Natural killer cell treated with Interleukin-12 subunit alpha and Interleukin-12 subunit beta and Interleukin-15 and Interleukin-18, amount 100 ng/mL, for 72 hours (primary cell): ENCODE measurements at regions not wholly inside any gene's neighbourhood (a gene's known extent, or its start where the extent isn't known, plus 50 kb on each side); places are given as distances from the start of the nearest gene placed in this dataset.

ENCODE experiments used
- ATAC-seq, 2 donors: fragments of 150-1000 bp; cut with Tn5 transposase in 1 of 2; sonication (Bioruptor Pico), chemical (Tn5 transposase) in 1 of 2; 2 replicates each; pipeline ENCODE4 v1.10.0; 2021
- DNase-seq: peaks from one replicate; pipeline ENCODE4 v3.0.0; 2022; ENCODE audit warnings: low spot score
- H3K27ac Mint-ChIP-seq, 2 donors: 1 replicate in 1 of 2; 2 replicates in 1 of 2; pipeline ENCODE4 v1.8.0; 2022; ENCODE audit warnings: mixed read lengths in 2 of 2, mild to moderate bottlenecking in 1 of 2, moderate library complexity in 1 of 2
- H3K27me3 Mint-ChIP-seq, 2 donors: 1 replicate in 1 of 2; 2 replicates in 1 of 2; pipeline ENCODE4 v1.8.0; 2022; ENCODE audit warnings: mixed read lengths in 2 of 2
- H3K36me3 Mint-ChIP-seq: one replicate; pipeline ENCODE4 v1.8.0; 2022; ENCODE audit warnings: mixed read lengths
- H3K4me1 Mint-ChIP-seq, 2 donors: 1 replicate in 1 of 2; 2 replicates in 1 of 2; pipeline ENCODE4 v1.8.0; 2022; ENCODE audit warnings: low read depth in 2 of 2, mixed read lengths in 2 of 2, mild to moderate bottlenecking in 1 of 2
- H3K4me3 Mint-ChIP-seq: one replicate; pipeline ENCODE4 v1.8.0; 2022; ENCODE audit warnings: mixed read lengths
- H3K9me3 Mint-ChIP-seq: 2 replicates; pipeline ENCODE4 v1.8.0; 2022; ENCODE audit warnings: mixed read lengths

GRCh38 chr12:125262851-125263250 lies 197.6 kb downstream of the AACS start:
- Mint-ChIP-seq H3K27me3 (peaks cover 0 to 9% of the 10 kb centered on the region in 2 donors), H3K36me3 (no peaks in the 10 kb centered on the region), H3K9me3 (no peaks in the 10 kb centered on the region), H3K4me3 (no peak overlapping the region), H3K27ac (no peak overlapping the region), H3K4me1 (no peaks in the 10 kb centered on the region)
- ATAC-seq = no peak
- DNase-seq = no peak

- H3K36me3 Mint-ChIP-seq = no peaks in the 10 kb centered on the region
- H3K27me3 Mint-ChIP-seq = peaks cover 0 to 9% of the 10 kb centered on the region in 2 donors
- no peaks in the 10 kb centered on the region for H3K4me1 Mint-ChIP-seq
- no peak for ATAC-seq
- H3K9me3 Mint-ChIP-seq = no peaks in the 10 kb centered on the region
- DNase-seq = no peak
- no peak overlapping the region for H3K27ac Mint-ChIP-seq
- no peak overlapping the region for H3K4me3 Mint-ChIP-seq
These were observed 198.2 kb downstream of the AACS start for GRCh38 chr12:125263385-125263784.

DNA sequence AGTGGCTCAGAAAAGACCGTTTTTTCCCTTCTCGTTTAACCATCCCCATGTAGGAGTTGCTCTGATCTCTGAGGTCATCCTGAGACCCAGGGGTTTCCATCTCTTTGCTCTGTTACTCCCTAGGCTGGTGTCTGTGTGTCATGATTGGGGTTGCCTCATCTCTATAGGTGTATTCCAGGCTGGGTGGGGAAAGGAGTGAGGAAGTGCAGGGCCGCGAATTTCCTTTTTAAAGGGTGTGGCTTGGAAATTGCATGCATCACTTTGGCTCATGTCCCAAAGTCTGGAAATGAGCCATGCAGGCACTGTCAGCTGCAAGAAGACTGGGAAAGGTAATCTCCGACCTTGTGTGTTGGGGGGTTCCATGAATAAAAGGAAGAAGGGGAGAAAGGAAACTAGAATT lies 201.9 kb downstream of the AACS start:
- no peaks in the 10 kb centered on the region for H3K4me1 Mint-ChIP-seq
- no peak overlapping the region for H3K4me3 Mint-ChIP-seq
- DNase-seq = no peak
- H3K36me3 Mint-ChIP-seq = no peaks in the 10 kb centered on the region
- H3K27ac Mint-ChIP-seq = no peak overlapping the region
- no peak for ATAC-seq
- H3K9me3 Mint-ChIP-seq = no peaks in the 10 kb centered on the region
- H3K27me3 Mint-ChIP-seq = peaks cover 0 to 6% of the 10 kb centered on the region in 2 donors

DNA sequence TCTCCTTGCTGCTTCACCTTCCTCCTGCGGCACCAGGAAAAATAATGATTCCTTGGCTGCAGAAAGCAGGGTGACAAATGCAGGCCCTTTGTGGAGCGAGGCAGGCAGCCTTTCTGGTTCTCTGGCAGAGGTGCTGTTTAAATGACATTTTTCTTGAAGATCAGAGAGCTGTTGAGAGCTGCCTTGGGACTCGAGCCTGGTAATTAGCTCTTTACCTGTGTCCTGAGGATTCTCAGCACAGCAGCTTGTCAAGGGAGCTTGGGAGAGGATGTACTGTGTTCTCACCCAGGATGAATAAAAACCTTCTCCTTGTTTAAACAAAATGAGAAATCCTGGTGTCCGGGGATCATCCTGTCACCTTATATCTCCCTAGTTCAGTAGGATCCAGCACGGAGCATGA lies 204.0 kb downstream of the AACS start:
- H3K9me3 Mint-ChIP-seq = no peaks in the 10 kb centered on the region
- no peak overlapping the region for H3K27ac Mint-ChIP-seq
- ATAC-seq (no peak), DNase-seq (no peak)
- H3K36me3 Mint-ChIP-seq = no peaks in the 10 kb centered on the region
- no peaks in the 10 kb centered on the region for H3K4me1 Mint-ChIP-seq
- H3K27me3 Mint-ChIP-seq = peaks cover 8 to 11% of the 10 kb centered on the region in 2 donors
- H3K4me3 Mint-ChIP-seq = no peak overlapping the region

- no peak overlapping the region for H3K4me3 Mint-ChIP-seq
- H3K36me3 Mint-ChIP-seq = no peaks in the 10 kb centered on the region
- H3K9me3 Mint-ChIP-seq = no peaks in the 10 kb centered on the region
- H3K4me1 Mint-ChIP-seq = no peaks in the 10 kb centered on the region
- no peak for ATAC-seq
- no peak overlapping the region for H3K27ac Mint-ChIP-seq
- no peak for DNase-seq
- H3K27me3 Mint-ChIP-seq = peaks cover 16 to 17% of the 10 kb centered on the region in 2 donors
These were observed 206.7 kb downstream of the AACS start for GRCh38 chr12:125271892-125272291.

- no peaks in the 10 kb centered on the region for H3K4me1 Mint-ChIP-seq
- no peak for ATAC-seq
- H3K27ac Mint-ChIP-seq = no peak overlapping the region
- no peaks in the 10 kb centered on the region for H3K9me3 Mint-ChIP-seq
- no peaks in the 10 kb centered on the region for H3K36me3 Mint-ChIP-seq
- no peak overlapping the region for H3K4me3 Mint-ChIP-seq
- DNase-seq = no peak
- H3K27me3 Mint-ChIP-seq = peaks cover 13 to 19% of the 10 kb centered on the region in 2 donors
These were observed 207.2 kb downstream of the AACS start for GRCh38 chr12:125272383-125272933.

DNA sequence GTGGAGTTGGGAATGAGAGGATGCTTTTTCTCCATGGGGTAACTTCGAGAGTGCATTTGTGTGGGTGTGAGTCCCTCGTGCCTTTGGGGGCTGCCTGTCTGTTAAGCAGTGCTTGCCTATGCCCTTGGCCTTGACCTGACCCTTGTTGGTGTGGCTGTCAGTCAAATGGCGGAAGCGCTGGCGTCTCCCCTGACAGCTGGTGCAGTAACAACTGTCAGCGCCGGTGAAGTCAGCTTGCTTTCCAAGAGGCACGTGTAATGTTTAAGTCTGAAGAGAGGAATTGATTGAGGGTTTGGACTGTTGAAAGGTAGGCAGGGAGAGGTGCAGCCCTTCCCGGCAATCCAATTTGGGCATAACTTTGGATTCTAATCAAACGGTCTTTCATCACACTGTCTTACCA lies 211.3 kb downstream of the AACS start:
- H3K9me3 Mint-ChIP-seq = no peaks in the 10 kb centered on the region
- H3K36me3 Mint-ChIP-seq = no peaks in the 10 kb centered on the region
- no peak for ATAC-seq
- no peak overlapping the region for H3K4me3 Mint-ChIP-seq
- H3K4me1 Mint-ChIP-seq = peaks cover 0 to 6% of the 10 kb centered on the region in 2 donors
- no peak for DNase-seq
- no peak overlapping the region for H3K27ac Mint-ChIP-seq
- peaks cover 22 to 31% of the 10 kb centered on the region in 2 donors for H3K27me3 Mint-ChIP-seq

DNA sequence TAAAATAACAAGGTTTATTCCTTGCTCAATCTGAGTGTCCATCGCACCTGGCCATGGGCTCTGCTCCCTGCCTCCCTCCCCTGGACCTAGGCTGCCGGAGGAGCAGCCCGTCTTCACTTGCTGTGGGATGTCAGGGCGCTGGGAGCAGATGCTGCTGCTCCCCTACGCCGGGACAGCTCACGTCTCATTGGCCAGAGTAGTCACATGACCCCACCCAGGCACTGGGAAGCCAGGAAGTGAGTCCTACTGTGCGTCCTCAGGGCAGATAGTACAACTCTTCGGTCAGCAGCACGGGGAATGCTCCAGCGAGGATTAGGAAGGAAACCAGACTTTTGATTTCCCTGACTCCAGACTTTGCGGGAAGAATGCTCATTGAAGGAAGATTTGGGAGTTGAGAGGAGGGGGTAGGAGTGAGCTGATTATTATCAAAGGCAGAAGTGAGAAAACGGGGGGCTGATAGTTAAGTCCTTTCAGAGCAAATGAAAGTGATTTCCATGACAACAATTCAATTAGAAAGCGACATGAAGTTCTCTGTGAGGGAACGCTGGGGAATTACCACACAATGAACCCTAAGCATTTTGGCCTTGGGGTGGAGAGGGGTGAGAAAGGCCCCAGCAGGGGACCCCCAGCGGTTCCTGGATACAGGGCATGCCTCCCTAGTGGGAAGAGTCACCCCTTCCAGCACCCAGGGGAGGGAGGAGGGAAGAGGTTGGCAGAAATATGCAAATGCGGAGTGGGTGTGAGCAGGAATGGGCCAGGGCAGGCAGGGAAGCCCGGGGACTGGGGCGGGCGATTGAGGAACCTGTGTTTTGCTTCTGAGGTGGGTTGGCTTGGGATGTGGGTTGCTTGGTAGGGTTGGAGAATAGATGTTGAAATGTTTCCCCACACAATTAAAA lies 215.5 kb downstream of the AACS start:
- ATAC-seq = no peak
- no peak overlapping the region for H3K4me3 Mint-ChIP-seq
- H3K27me3 Mint-ChIP-seq = peaks cover 22 to 39% of the 10 kb centered on the region in 2 donors
- no peaks in the 10 kb centered on the region for H3K36me3 Mint-ChIP-seq
- H3K27ac Mint-ChIP-seq = no peak overlapping the region
- H3K9me3 Mint-ChIP-seq = no peaks in the 10 kb centered on the region
- H3K4me1 Mint-ChIP-seq = peaks cover 0 to 6% of the 10 kb centered on the region in 2 donors
- no peak for DNase-seq

GRCh38 chr12:125282921-125283320 lies 217.7 kb downstream of the AACS start:
- ATAC-seq (no peak), DNase-seq (no peak)
- Mint-ChIP-seq H3K27me3 (peaks cover 19 to 29% of the 10 kb centered on the region in 2 donors), H3K4me3 (no peak overlapping the region), H3K4me1 (peaks cover 0 to 15% of the 10 kb centered on the region in 2 donors), H3K36me3 (no peaks in the 10 kb centered on the region), H3K9me3 (no peaks in the 10 kb centered on the region), H3K27ac (no peak overlapping the region)

DNA sequence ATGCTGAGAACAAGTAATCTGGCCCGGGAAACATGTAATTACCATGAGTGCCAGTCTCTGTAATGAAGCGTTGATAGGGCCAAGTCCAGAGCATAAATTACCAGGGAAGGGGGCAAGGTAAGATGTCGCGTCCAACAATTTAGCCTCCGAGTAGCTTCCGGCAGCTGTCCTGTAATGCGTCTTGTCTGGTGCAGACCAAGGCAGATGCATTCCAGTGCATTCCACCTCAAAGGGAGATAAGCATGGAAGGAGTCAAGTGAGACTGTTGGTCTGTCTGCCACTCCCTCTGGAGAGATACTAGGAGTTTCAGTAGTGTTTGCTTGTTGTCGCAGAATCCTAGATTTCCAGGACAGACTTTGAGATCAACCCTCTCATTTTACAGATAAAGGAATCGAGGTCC lies 218.3 kb downstream of the AACS start:
- Mint-ChIP-seq H3K27me3 (peaks cover 19 to 29% of the 10 kb centered on the region in 2 donors), H3K4me1 (peaks cover 0 to 15% of the 10 kb centered on the region in 2 donors), H3K27ac (no peak overlapping the region), H3K36me3 (no peaks in the 10 kb centered on the region), H3K4me3 (no peak overlapping the region), H3K9me3 (no peaks in the 10 kb centered on the region)
- no peak for ATAC-seq
- no peak for DNase-seq

DNA sequence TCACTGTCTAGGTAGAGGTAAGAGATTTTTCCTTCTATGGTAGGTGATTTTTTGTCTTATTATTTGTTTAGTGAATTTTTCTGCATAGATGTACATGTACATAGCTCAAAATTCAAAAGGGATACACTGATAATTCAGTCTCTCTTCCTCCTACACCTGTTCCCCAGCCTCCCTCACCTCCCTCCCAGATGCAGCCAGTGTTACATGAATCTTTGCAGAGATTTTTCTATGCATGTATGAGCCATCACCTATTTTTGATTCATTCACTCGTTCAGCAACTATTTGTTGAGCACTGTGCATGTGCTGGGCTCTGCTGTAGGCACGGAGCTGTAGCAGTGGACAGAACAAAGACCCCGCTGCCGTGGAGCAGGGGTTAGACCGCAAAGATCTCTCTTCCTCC lies 218.9 kb downstream of the AACS start:
- H3K36me3 Mint-ChIP-seq = no peaks in the 10 kb centered on the region
- H3K27me3 Mint-ChIP-seq = peaks cover 19 to 29% of the 10 kb centered on the region in 2 donors
- ATAC-seq = no peak
- H3K4me3 Mint-ChIP-seq = no peak overlapping the region
- H3K4me1 Mint-ChIP-seq = peaks cover 0 to 15% of the 10 kb centered on the region in 2 donors
- no peak for DNase-seq
- no peaks in the 10 kb centered on the region for H3K9me3 Mint-ChIP-seq
- no peak overlapping the region for H3K27ac Mint-ChIP-seq

DNA sequence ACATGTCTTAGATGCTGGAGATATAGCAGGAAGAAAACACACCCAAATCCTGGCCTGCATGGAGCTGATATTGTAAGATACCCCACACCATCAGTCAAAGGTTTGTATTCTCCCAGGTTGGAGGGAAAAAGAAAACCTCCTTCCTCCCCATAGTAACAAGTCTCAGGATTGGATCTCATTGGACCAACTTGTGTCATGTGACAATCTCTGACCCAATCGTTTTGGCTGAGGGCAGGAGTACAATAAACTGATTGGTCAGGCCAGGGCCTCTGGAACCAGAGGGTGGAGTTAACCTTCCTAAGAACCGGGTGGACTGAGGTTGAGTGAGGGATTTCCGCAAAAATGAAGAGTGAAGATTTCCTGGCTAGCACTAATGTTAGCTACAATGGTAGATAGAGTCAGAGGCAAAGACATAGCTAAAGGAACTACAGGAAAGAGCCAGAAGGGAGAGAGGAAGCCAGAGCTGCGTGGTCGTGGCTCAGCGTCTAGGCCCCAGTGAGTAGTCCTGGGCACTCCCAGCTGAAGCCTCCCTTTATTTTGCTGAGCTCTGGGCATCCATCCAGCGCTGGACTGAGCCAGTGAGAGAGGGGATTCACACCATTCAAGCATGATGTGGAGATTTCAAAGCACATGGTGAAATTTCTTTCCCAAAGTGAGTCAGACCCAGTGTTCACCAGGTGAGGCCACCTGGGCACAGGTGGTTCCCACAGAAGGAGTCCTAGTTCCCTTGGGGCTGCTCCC lies 219.9 kb downstream of the AACS start:
- DNase-seq = no peak
- no peak for ATAC-seq
- H3K27me3 Mint-ChIP-seq = peaks cover 18 to 35% of the 10 kb centered on the region in 2 donors
- no peak overlapping the region for H3K4me3 Mint-ChIP-seq
- no peaks in the 10 kb centered on the region for H3K36me3 Mint-ChIP-seq
- H3K4me1 Mint-ChIP-seq = peaks cover 0 to 15% of the 10 kb centered on the region in 2 donors
- no peak overlapping the region for H3K27ac Mint-ChIP-seq
- no peaks in the 10 kb centered on the region for H3K9me3 Mint-ChIP-seq

- Mint-ChIP-seq H3K9me3 (no peaks in the 10 kb centered on the region), H3K4me1 (peaks cover 0 to 9% of the 10 kb centered on the region in 2 donors), H3K27me3 (peaks cover 17 to 34% of the 10 kb centered on the region in 2 donors), H3K27ac (no peak overlapping the region), H3K36me3 (no peaks in the 10 kb centered on the region), H3K4me3 (no peak overlapping the region)
- no peak for ATAC-seq
- DNase-seq = no peak
These were observed 220.9 kb downstream of the AACS start for GRCh38 chr12:125286005-125286727.
